ENCODE measurements at regions not wholly inside any gene's neighbourhood (a gene's known extent, or its start where the extent isn't known, plus 50 kb on each side); places are given as distances from the start of the nearest gene placed in this dataset.

DNA sequence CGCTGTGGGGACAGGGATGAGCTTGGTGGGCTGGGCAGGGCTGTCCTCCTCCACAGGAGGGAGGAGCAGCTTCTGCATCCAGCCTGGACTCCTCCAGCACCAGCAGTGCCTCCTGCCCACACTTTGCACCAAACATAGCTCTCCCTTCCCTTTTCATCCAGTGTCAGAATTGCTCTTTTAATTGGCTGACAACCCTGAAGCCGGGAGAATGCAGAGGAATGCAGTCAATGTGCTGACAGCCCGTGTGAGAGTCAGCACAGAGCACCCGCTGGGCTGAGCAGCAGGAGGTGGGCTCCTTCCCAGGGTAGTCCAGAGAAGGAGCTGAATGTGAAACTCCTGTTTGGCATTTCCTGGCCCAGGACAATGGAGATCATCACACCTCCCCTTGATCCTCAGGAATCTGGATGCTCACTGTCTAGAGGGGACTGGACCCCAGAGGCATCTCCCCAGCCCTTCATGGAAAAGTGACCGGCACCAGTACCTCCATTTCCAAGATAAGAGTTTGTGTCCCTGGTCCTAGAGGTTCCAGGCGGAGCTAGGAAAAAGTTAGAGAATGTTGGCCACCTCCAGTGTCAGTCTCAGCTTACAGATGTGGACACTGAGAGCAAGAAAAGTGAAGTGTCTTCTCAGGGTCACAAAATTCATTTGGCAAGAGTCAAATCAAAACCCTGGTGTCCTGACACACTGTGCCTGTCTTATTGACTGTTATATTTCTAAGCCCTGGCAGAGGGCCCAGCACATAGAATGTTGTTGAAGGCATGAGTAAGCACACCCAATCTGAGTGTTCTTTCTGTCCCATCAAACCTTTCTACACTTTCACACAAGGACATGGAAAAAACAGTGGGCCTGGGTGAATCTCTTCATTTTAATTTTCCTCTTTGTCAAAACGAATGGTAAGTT, 202.1 kb downstream of the SNX18 start:
- no peaks in the 10 kb centered on the region for H3K27me3 Mint-ChIP-seq
- H3K9me3 Mint-ChIP-seq, result peaks cover 4% of the 10 kb centered on the region
- POLR2A ChIA-PET, result no interaction called here
- H3K36me3 Mint-ChIP-seq (ENCODE audit: low read depth), result no peaks in the 10 kb centered on the region
- H3K4me1 Mint-ChIP-seq, result peaks cover 30% of the 10 kb centered on the region
- H3K27ac Mint-ChIP-seq, result no peak overlapping the region
- no peak overlapping the region for H3K4me3 Mint-ChIP-seq
- TF ChIP-seq, protein P1, sequence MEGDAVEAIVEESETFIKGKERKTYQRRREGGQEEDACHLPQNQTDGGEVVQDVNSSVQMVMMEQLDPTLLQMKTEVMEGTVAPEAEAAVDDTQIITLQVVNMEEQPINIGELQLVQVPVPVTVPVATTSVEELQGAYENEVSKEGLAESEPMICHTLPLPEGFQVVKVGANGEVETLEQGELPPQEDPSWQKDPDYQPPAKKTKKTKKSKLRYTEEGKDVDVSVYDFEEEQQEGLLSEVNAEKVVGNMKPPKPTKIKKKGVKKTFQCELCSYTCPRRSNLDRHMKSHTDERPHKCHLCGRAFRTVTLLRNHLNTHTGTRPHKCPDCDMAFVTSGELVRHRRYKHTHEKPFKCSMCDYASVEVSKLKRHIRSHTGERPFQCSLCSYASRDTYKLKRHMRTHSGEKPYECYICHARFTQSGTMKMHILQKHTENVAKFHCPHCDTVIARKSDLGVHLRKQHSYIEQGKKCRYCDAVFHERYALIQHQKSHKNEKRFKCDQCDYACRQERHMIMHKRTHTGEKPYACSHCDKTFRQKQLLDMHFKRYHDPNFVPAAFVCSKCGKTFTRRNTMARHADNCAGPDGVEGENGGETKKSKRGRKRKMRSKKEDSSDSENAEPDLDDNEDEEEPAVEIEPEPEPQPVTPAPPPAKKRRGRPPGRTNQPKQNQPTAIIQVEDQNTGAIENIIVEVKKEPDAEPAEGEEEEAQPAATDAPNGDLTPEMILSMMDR (IDR thresholded peaks at IDR 0.05), result no peak
- CTCF ChIA-PET, result no interaction called here
- intact Hi-C loops (cut with micrococcal nuclease), result loop anchor here (2.0 kb wide), 1 partner anchor 45 kb away; no protein-coding TSS in a partner anchor
- ATAC-seq (ENCODE audit: low read depth) (no peak), DNase-seq (no peak)

GRCh38 chr5:54718656-54719055, 201.1 kb downstream of the SNX18 start:
- no peak overlapping the region for H3K4me3 Mint-ChIP-seq
- ChIA-PET CTCF (no interaction called here), POLR2A (no interaction called here)
- H3K27ac Mint-ChIP-seq, result no peak overlapping the region
- TF ChIP-seq, protein P1 (IDR thresholded peaks at IDR 0.05), result no peak
- no peaks in the 10 kb centered on the region for H3K27me3 Mint-ChIP-seq
- H3K36me3 Mint-ChIP-seq (ENCODE audit: low read depth), result no peaks in the 10 kb centered on the region
- H3K9me3 Mint-ChIP-seq, result peaks cover 4% of the 10 kb centered on the region
- H3K4me1 Mint-ChIP-seq, result peaks cover 30% of the 10 kb centered on the region
- intact Hi-C loops (cut with micrococcal nuclease), result loop anchor here (2.0 kb wide), 1 partner anchor 46 kb away; no protein-coding TSS in a partner anchor
- ATAC-seq (ENCODE audit: low read depth), result no peak
- DNase-seq, result no peak

DNA sequence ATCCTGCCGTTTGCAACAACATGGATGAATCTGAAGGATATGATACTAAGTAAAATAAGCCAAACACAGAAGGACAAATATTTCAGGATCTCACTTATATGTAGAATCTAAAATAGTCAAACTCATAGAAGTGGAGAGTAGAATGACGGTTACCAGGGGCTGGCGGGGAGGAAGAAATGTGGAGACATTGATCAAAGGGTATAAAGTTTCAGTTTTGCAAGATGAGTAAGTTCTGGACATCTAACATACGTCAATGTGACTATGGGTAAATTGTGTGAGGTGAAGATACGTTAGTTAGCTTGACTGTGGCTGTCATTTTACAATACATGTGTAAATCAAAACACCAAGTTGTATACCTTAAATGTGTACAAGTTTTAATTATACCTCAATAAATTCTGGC, 200.3 kb downstream of the SNX18 start:
- no peak for DNase-seq

DNA sequence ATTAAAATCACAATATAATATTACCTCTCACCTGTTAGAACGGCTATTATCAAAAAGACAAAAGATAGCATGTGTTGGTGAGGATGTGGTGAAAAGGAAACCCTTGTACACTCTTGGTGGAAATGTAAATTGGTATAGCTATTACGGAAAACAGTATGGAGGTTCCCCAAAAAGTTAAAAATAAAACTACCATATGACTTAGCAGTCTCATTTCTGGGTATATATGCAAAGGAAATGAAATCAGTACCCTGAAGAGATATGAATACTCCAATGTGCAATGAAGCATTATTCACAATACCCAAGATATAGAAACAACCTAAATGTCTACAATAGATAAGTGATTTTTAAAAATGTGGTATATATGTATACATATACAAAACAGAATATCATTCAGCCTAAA, 199.9 kb downstream of the SNX18 start:
- POLR2A ChIA-PET, result no interaction called here
- no peaks in the 10 kb centered on the region for H3K36me3 Mint-ChIP-seq (ENCODE audit: low read depth)
- DNase-seq (no peak), ATAC-seq (ENCODE audit: low read depth) (peak; percentile 40)
- H3K4me1 Mint-ChIP-seq, result peaks cover 26% of the 10 kb centered on the region
- CTCF ChIA-PET, result no interaction called here
- H3K4me3 Mint-ChIP-seq, result no peak overlapping the region
- H3K9me3 Mint-ChIP-seq, result no peaks in the 10 kb centered on the region
- intact Hi-C loops (cut with micrococcal nuclease), result no loop called here
- no peaks in the 10 kb centered on the region for H3K27me3 Mint-ChIP-seq
- TF ChIP-seq, protein P1 (IDR thresholded peaks at IDR 0.05), result no peak
- no peak overlapping the region for H3K27ac Mint-ChIP-seq

More for the DNA sequence above, 200.3 kb downstream of the SNX18 start:
- ChIA-PET CTCF (no interaction called here), POLR2A (no interaction called here)
- peak; percentile 34 for ATAC-seq (ENCODE audit: low read depth)
- TF ChIP-seq, protein P1 (IDR thresholded peaks at IDR 0.05), result no peak
- H3K27ac Mint-ChIP-seq, result no peak overlapping the region
- no peaks in the 10 kb centered on the region for H3K27me3 Mint-ChIP-seq
- intact Hi-C loops (cut with micrococcal nuclease), result loop anchor here (2.0 kb wide), 1 partner anchor 47 kb away; no protein-coding TSS in a partner anchor
- H3K9me3 Mint-ChIP-seq, result no peaks in the 10 kb centered on the region
- H3K4me3 Mint-ChIP-seq, result no peak overlapping the region
- peaks cover 28% of the 10 kb centered on the region for H3K4me1 Mint-ChIP-seq
- no peaks in the 10 kb centered on the region for H3K36me3 Mint-ChIP-seq (ENCODE audit: low read depth)

DNA sequence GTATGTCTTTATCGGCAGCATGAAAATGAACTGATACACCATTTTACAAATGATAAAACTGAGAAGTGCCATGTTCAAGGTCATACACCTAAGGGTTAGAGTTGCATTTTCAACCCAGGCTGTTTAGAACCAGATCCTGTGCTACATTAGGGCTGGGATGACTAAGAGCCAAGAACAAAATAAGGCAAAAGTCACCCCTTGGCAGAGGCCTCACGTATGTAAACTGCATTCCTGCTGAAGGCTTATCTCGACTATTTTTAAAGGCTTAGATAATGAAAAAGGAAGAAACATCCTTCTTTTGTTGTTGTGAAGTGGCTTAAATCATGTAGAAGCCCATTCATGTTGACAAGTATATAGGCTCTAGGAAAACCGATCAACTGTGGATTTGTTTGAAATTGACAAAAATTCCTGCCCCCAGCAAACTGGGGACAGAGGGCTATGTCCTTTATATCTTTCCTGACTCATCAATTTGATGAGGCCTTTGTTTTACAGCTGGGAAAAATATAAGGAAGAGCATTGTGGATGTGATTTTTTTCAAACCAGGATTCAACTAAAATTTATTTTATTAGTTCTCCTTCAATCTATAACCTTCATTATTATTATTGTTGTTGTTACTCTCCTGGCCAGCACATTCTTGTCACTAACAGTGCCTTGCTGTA, 196.5 kb downstream of the SNX18 start:
- TF ChIP-seq, protein P1 (IDR thresholded peaks at IDR 0.05), result no peak
- ChIA-PET POLR2A (no interaction called here), CTCF (no interaction called here)
- H3K27ac Mint-ChIP-seq, result no peak overlapping the region
- DNase-seq (no peak), ATAC-seq (ENCODE audit: low read depth) (no peak)
- peaks cover 2% of the 10 kb centered on the region for H3K27me3 Mint-ChIP-seq
- intact Hi-C loops (cut with micrococcal nuclease), result no loop called here
- no peaks in the 10 kb centered on the region for H3K36me3 Mint-ChIP-seq (ENCODE audit: low read depth)
- no peak overlapping the region for H3K4me3 Mint-ChIP-seq
- H3K4me1 Mint-ChIP-seq, result peaks cover 16% of the 10 kb centered on the region
- H3K9me3 Mint-ChIP-seq, result no peaks in the 10 kb centered on the region

Measured in activated B cell treated with CpG ODN at 0.5 μM for 24 hours (primary cell).